Stimulated activated CD8-positive, alpha-beta memory T cell treated with anti-CD3 and anti-CD28 coated beads, Interleukin-12 subunit alpha, Interleukin-12 subunit beta, amount 100 ng/mL, for 24 hours (primary cell): ENCODE measurements at regions not wholly inside any gene's neighbourhood (a gene's known extent, or its start where the extent isn't known, plus 50 kb on each side); places are given as distances from the start of the nearest gene placed in this dataset.
"Not testable (repeated sequence)": the region's sequence is repeated elsewhere in the genome, so short reads cannot be mapped to it uniquely, and the experiment has no call there.

Experiments
- DNase-seq: peaks from one replicate; pipeline ENCODE4 v3.0.0-alpha.2; 2020; ENCODE audit errors: extremely low read depth

DNA sequence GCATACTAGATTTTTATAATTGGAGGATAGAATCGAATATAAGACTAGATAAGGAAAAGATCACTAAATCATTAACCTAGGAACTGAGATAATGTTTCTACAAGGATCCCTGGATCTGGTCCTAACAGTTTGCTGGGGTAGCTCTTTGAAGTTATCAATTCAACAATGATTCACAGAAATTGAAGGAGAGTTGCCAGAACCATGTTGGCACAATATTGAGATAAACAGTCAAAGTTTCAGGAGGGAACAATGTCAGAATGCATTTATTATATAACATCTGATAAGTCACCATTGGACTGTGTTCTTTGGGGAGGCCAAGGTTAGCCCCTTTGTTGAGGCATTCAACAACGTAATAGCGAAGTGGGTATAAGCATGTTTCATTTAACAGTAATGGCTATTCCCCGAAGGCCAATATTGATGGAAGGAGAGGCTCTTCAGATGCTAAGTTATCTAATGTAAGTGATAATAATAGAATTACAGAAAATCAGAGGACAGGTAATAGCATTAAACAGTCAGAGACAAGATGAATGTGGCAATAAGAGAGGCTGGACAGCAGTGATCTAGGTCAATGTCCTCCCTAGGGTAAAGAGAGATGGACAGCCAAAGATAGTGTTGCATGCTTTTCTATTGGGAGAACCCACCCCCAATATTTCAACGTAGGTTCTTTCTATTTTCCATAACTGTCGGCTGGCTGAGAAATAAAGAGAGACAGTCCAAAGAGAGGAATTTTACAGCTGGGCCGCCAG lies 604.8 kb upstream of the GYPC start:
- no peak for DNase-seq

DNA sequence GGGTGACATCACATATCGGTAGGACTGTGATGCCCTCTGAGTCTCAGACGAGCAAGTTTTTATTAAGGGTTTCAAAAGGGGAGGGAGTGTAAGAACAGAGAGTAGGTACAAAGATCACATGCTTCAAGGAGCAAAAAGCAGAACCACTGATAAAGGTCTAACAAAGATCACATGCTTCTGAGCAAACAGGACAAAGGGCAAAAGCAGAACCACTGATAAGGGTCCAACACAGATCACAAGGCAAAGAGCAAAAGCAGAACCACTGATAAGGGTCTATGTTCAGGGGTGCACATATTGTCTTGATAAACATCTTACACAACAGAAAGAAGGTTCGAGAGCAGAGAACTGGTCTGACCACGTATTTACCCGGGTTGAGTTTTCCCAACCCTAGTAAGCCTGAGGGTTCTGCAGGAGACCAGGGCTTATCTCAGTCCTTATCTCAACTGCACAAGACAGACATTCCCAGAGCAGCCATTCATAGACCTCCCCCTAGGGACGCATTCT lies 604.2 kb upstream of the GYPC start:
- not testable (repeated sequence) for DNase-seq

- no peak for DNase-seq
Observed at GRCh38 chr2:126059379-126059778, 596.6 kb upstream of the GYPC start.

- DNase-seq: no peak
Observed at GRCh38 chr2:126085011-126085795, 570.8 kb upstream of the GYPC start.

- DNase-seq: no peak
Observed at GRCh38 chr2:126100962-126101361, 555.0 kb upstream of the GYPC start.

DNA sequence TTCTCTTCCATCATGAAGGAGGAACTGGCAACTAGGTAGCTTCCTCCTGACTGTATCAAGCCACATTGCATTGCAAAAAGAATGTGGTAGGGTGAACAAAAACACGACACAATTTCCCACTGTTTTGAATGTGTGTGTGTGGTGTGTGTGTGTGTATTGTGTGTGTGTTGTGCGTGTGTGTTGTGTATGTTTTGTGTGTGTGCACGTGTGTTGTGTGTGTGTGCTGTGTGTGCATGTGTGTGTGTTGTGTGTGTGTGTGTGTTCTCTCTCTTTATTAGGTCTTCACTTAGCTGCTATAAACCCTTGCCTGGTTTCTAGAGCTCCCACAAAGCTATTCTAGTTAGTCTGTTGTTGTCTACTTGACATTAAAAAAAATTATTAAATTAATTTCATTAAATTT lies 550.0 kb upstream of the GYPC start:
- no peak for DNase-seq

DNA sequence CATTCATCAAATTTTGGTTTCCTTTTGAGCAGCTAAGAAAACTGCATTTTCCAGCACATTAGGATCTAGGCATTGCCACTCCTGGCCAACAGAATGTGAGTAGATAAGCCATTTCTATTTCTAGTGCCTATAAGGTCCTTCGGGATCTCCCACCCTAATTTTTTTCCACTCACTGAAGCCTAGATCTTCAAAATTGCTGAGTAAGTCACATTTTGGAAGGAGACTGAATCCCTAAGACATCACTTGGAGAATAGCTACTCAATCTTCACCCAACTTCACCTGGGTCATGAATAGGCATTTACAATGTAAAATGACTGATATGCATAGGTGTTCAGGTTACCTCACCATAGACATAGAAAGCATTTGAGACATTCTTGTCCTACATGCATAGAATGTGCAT lies 548.1 kb upstream of the GYPC start:
- no peak for DNase-seq

- no peak for DNase-seq
Observed at GRCh38 chr2:126115975-126116374, 540.0 kb upstream of the GYPC start.

GRCh38 chr2:126117886-126118285 lies 538.1 kb upstream of the GYPC start:
- DNase-seq: no peak

DNA sequence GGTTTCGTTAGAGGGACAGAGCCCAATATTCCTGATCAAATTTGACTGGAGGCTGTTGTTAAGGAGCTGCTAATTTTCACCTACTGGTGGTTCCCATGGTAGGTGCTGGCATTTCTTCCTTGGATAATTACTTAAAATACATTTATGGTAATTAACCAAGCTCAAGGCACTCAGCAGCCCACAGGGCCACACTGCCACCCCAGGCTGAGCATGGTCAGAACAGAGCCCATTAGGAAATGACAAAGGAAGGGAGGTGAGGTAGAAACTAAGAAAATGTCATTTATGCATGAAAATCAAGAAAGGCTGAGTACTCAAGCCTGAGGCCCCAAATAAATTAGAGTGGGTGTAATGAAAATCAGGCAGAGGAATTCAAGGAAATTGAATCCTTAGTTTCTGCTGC lies 510.2 kb upstream of the GYPC start:
- DNase-seq: no peak

DNA sequence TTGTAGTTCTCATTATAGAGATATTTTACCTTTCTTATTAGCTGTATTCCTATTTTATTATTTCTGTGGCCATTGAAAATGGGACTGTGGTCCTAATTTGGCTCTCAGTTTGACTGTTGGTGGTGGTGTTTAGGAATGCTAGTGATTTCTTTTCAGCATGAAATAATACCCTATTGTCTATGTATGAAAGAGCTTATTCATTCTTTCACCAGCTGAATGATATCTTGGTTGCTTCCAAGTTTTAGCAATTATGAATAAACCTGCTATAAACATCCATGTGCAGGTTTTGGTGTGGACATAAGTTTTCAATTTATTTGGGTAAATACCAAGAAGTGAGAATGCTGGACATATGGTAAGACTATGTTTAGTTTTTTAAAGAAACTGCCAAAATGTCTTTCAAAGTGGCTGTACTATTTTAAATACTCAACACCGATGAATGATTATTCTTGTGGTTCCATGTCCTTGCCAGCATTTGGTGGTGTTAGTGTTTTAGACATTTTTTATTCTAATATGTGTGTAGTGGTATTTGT lies 501.6 kb upstream of the GYPC start:
- DNase-seq: no peak

DNA sequence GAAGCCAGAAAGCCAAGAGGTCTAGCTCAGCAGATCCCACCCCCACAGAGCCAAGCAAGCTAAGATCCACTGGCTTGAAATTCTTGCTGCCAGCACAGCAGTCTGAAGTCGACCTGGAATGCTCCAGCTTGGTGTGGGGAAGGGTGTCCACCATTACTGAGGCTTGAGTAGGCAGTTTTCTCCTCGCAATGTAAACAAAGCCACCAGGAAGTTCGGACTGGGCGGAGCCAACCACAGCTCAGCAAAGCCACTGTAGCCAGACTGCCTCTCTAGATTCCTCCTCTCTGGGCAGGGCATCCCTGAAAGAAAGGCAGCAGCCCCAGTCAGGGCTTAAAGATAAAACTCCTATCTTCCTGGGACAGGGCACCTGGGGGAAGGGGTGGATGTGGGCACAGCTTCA lies 495.0 kb upstream of the GYPC start:
- DNase-seq: not testable (repeated sequence)

GRCh38 chr2:126172631-126173184 lies 483.2 kb upstream of the GYPC start:
- DNase-seq: no peak

DNA sequence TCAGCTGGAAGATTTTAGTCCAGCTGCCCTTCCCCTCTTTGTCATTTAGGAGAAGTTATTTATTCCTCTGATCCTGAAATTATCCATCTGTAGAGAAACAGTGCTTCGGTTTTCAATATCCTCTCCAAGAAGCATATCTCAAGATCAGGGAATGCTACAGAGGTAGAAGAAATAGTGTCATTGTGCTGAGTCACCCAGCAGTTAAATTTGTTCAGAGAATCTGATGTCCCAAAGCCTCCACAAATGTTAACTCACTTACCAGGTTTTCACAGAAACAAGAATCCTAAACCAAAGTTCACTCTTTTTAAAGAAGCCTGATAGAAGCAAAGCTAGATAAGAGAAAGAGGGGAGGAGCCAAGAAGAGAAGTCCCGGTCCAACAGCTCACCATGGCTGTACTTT lies 480.7 kb upstream of the GYPC start:
- DNase-seq: no peak

- no peak for DNase-seq
Observed at GRCh38 chr2:126177479-126177878, 478.5 kb upstream of the GYPC start.

GRCh38 chr2:126187668-126188067 lies 468.3 kb upstream of the GYPC start:
- no peak for DNase-seq

DNA sequence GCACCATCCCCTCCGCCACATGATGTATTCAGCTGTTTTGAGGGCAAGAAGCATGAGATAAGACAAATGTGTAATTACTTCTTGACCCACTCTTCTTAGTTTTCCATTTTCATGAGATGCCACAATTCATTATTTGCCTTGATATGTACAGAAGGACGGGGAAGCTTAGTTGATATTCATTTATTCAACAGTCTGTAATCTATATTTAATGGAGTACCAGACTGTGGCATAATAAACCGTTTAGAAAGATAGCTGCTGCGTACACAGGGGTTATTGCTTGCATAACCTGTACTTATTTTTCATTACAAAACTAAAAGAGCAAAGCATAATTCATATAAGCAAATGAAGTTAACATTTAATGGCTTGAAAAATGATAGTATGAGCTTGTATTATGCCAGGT lies 466.4 kb upstream of the GYPC start:
- no peak for DNase-seq

- DNase-seq: no peak
Observed at GRCh38 chr2:126200538-126200937, 455.4 kb upstream of the GYPC start.

GRCh38 chr2:126208266-126208665 lies 447.7 kb upstream of the GYPC start:
- DNase-seq: no peak

DNA sequence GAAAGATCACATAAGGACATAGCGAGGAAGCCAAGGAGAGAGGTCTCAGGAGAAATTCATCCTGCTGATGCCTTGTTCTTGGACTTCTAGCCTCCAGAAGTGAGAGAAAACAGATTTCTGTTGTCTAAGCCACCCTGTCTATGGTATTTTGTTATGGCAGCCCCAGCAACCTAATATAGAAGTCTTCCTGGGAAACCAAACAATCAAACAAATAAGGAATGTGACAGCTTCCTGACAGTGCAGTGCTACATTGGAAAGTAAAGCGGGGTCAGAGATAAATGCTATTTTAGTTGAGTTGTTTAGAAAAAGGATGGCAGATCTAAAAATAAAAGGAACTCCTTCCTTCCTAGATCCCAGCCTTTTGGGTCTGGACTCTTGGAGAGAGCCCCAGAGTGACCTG lies 443.2 kb upstream of the GYPC start:
- no peak for DNase-seq

DNA sequence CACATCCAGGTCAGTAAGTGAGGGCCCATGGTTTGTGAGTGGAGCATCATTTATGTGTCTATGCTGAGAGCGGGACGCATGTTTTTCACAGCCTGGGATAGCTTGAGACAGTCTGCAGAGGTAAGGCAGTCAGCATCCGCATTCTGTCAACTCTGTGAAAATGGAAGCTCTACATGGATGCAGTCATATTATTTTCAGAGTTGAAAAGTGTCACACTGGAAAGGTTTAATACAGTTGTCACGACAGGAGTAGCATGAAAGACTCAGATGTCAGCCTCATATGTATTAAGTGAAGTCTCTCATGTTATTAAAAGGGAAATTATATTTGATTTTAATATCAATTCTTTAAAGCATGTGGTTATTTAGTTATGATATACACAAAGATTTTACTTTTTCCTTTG lies 436.9 kb upstream of the GYPC start:
- DNase-seq: no peak

DNA sequence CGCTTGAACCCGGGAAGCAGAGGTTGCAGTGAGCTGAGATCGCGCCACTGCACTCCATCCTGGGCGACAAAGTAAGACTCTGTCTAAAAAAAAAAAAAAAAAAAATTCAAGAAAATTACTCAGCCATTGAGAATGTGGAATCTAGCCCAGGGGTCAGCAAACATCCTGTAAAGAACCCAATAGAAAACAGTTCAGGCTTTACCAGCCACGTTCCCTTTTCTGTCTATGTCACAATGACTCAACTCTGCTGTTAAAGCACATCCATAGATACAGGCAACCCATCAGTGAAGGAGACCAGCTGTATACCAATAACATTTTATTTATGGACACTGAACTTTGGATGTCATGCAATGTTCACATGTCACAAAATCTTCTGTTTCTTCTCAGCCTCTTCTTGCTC lies 435.6 kb upstream of the GYPC start:
- no peak for DNase-seq

DNA sequence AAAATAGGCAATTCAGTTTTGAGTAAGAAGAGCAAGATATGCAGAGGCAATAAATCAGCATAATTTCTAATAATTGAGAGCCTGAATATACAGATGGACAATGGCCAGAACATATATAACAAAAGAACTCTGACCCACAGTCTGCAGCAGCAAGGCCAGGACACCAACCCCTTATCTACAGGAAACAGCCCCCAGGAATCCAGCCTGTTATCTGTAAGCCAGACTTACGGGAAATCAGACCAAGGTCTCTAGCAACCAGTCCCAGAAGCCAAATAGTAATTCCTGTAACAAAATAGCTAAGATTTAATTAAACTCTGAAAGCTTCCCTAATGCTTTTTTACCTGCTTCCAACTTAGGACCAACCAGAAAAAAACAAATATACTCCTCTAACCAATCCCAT lies 434.5 kb upstream of the GYPC start:
- no peak for DNase-seq
